Colonic mucosa (tissue), 4 donors: ENCODE measurements at regions not wholly inside any gene's neighbourhood (a gene's known extent, or its start where the extent isn't known, plus 50 kb on each side); places are given as distances from the start of the nearest gene placed in this dataset.

Source experiments
- DNase-seq: peaks from one replicate; pipeline ENCODE4 v3.0.0-alpha.2; 2020
- H3K27ac ChIP-seq: fragments of 200-600 bp; one replicate; pipeline ENCODE4 v1.8.0; 2021
- H3K27me3 ChIP-seq: fragments of 200-600 bp; one replicate; pipeline ENCODE4 v1.8.0; 2021
- H3K36me3 ChIP-seq: fragments of 200-600 bp; one replicate; pipeline ENCODE4 v1.8.0; 2021
- H3K4me1 ChIP-seq: fragments of 200-600 bp; one replicate; pipeline ENCODE4 v1.8.0; 2021; ENCODE audit warnings: mild to moderate bottlenecking
- H3K4me3 ChIP-seq: fragments of 200-600 bp; one replicate; pipeline ENCODE4 v1.8.0; 2021
- H3K9ac ChIP-seq, 2 donors: one replicate each; pipeline ENCODE4 v1.7.0; 2013; ENCODE audit warnings: control low read depth in 2 of 2, low read depth in 2 of 2, low read length in 2 of 2
- H3K9me3 ChIP-seq: fragments of 200-600 bp; one replicate; pipeline ENCODE4 v1.8.0; 2021
- CTCF ChIP-seq: fragments of 200-600 bp; IDR thresholded peaks from one replicate; pipeline ENCODE4 v1.8.0; 2022; ENCODE audit warnings: antibody characterized with exemption, mild to moderate bottlenecking
- intact Hi-C: fragments of 100-400 bp; cut with DNase I; formaldehyde crosslinking; loops from one replicate; pipeline ENCODE4 v1.14.1; 2022
- donor health status: healthy.
- donor health status: DM: no; HTN: no; CAD: no.
- donor health status: DM: no; HTN: no; CAD: no.

- TF ChIP-seq CTCF, result no peak
Observed at GRCh38 chr20:47970282-47970903, 185.1 kb upstream of the SULF2 start.

GRCh38 chr20:47969426-47969825 lies 184.1 kb upstream of the SULF2 start:
- Histone ChIP-seq H3K9ac (no peak overlapping the region), H3K9me3 (no peaks in the 10 kb centered on the region), H3K4me1 (no peaks in the 10 kb centered on the region), H3K4me3 (no peak overlapping the region), H3K27ac (no peak overlapping the region), H3K27me3 (no peaks in the 10 kb centered on the region), H3K36me3 (no peaks in the 10 kb centered on the region)
- intact Hi-C loops, result no loop called here
- TF ChIP-seq CTCF, result no peak
- DNase-seq, result no peak

More at GRCh38 chr20:47970282-47970903, 185.1 kb upstream of the SULF2 start:
- Histone ChIP-seq H3K4me1 (no peaks in the 10 kb centered on the region), H3K9ac (no peak overlapping the region), H3K27me3 (no peaks in the 10 kb centered on the region), H3K27ac (no peak overlapping the region), H3K4me3 (no peak overlapping the region), H3K36me3 (no peaks in the 10 kb centered on the region), H3K9me3 (no peaks in the 10 kb centered on the region)
- intact Hi-C loops, result no loop called here
- DNase-seq, result no peak

GRCh38 chr20:47968541-47969310 lies 183.4 kb upstream of the SULF2 start:
- H3K27ac ChIP-seq, result no peak overlapping the region
- no peak for DNase-seq
- no peak overlapping the region for H3K9ac ChIP-seq
- no peaks in the 10 kb centered on the region for H3K36me3 ChIP-seq
- no peak overlapping the region for H3K4me3 ChIP-seq
- H3K9me3 ChIP-seq, result no peaks in the 10 kb centered on the region
- no peak for TF ChIP-seq CTCF
- intact Hi-C loops, result no loop called here
- H3K4me1 ChIP-seq, result no peaks in the 10 kb centered on the region
- H3K27me3 ChIP-seq, result no peaks in the 10 kb centered on the region

DNA sequence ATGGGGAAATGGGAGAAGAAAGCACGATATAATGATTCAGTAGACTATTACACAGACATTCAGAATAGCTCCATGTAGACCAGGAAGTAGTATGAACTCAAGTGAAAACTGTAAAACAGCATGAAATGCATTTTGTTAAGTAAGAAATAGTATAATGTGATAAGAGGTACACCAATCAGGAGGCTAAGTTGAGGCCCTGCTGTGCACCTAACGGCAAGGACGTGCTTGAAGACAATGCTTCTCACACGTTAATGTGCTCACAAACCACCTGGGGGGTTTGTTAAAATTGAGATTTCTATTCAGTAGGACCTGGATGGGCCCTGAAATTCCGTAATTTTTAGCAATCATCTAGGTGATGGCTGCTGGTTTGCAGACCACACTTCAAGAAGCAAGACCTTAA lies 178.9 kb upstream of the SULF2 start:
- no peaks in the 10 kb centered on the region for H3K27me3 ChIP-seq
- no peaks in the 10 kb centered on the region for H3K4me1 ChIP-seq
- intact Hi-C loops, result no loop called here
- H3K4me3 ChIP-seq, result no peak overlapping the region
- no peaks in the 10 kb centered on the region for H3K36me3 ChIP-seq
- H3K9me3 ChIP-seq, result no peaks in the 10 kb centered on the region
- H3K9ac ChIP-seq, result no peak overlapping the region
- DNase-seq, result no peak
- H3K27ac ChIP-seq, result no peak overlapping the region
- TF ChIP-seq CTCF, result no peak

GRCh38 chr20:47963022-47963421 lies 177.7 kb upstream of the SULF2 start:
- Histone ChIP-seq H3K36me3 (no peaks in the 10 kb centered on the region), H3K27ac (no peak overlapping the region), H3K4me3 (no peak overlapping the region), H3K9me3 (no peaks in the 10 kb centered on the region), H3K9ac (no peak overlapping the region), H3K4me1 (no peaks in the 10 kb centered on the region), H3K27me3 (no peaks in the 10 kb centered on the region)
- no peak for TF ChIP-seq CTCF
- no peak for DNase-seq
- intact Hi-C loops, result no loop called here
